Nephron progenitor cell (in vitro differentiated cells): ENCODE measurements at regions not wholly inside any gene's neighbourhood (a gene's known extent, or its start where the extent isn't known, plus 50 kb on each side); places are given as distances from the start of the nearest gene placed in this dataset.

Experiments
- DNase-seq: peaks from one replicate; pipeline ENCODE4 v3.0.0; 2021
- H3K27ac Mint-ChIP-seq: 2 replicates; pipeline ENCODE4 v1.8.0; 2021; ENCODE audit warnings: mild to moderate bottlenecking, moderate library complexity, mixed read lengths
- H3K27me3 Mint-ChIP-seq: 2 replicates; pipeline ENCODE4 v1.8.0; 2021; ENCODE audit warnings: mild to moderate bottlenecking, low read depth, mixed read lengths; ENCODE audit not compliant: poor library complexity
- H3K36me3 Mint-ChIP-seq: 2 replicates; pipeline ENCODE4 v1.8.0; 2021; ENCODE audit warnings: low read depth, mixed read lengths
- H3K4me1 Mint-ChIP-seq: 2 replicates; pipeline ENCODE4 v1.8.0; 2021; ENCODE audit warnings: mixed read lengths
- H3K4me3 Mint-ChIP-seq: 2 replicates; pipeline ENCODE4 v1.8.0; 2021; ENCODE audit warnings: mild to moderate bottlenecking, moderate library complexity, mixed read lengths
- H3K9me3 Mint-ChIP-seq: 2 replicates; pipeline ENCODE4 v1.8.0; 2021; ENCODE audit warnings: mild to moderate bottlenecking, moderate library complexity, mixed read lengths
- TF ChIP-seq, protein P1 (sequence below): fragments of 200-600 bp; sonication (generic); IDR thresholded peaks from 2 replicates; pipeline ENCODE4 v1.5.0; 2021; ENCODE audit warnings: antibody characterized with exemption

GRCh38 chr11:127110542-127110941 lies 110.0 kb upstream of the KIRREL3 start:
- H3K27me3 Mint-ChIP-seq, result peaks cover 8% of the 10 kb centered on the region
- H3K9me3 Mint-ChIP-seq, result no peaks in the 10 kb centered on the region
- H3K27ac Mint-ChIP-seq, result peak overlapping the region; percentile 33
- peak overlapping the region; percentile 26 for H3K4me3 Mint-ChIP-seq
- TF ChIP-seq, protein P1, sequence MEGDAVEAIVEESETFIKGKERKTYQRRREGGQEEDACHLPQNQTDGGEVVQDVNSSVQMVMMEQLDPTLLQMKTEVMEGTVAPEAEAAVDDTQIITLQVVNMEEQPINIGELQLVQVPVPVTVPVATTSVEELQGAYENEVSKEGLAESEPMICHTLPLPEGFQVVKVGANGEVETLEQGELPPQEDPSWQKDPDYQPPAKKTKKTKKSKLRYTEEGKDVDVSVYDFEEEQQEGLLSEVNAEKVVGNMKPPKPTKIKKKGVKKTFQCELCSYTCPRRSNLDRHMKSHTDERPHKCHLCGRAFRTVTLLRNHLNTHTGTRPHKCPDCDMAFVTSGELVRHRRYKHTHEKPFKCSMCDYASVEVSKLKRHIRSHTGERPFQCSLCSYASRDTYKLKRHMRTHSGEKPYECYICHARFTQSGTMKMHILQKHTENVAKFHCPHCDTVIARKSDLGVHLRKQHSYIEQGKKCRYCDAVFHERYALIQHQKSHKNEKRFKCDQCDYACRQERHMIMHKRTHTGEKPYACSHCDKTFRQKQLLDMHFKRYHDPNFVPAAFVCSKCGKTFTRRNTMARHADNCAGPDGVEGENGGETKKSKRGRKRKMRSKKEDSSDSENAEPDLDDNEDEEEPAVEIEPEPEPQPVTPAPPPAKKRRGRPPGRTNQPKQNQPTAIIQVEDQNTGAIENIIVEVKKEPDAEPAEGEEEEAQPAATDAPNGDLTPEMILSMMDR, result no peak
- peaks cover 76% of the 10 kb centered on the region for H3K4me1 Mint-ChIP-seq
- no peaks in the 10 kb centered on the region for H3K36me3 Mint-ChIP-seq
- no peak for DNase-seq

DNA sequence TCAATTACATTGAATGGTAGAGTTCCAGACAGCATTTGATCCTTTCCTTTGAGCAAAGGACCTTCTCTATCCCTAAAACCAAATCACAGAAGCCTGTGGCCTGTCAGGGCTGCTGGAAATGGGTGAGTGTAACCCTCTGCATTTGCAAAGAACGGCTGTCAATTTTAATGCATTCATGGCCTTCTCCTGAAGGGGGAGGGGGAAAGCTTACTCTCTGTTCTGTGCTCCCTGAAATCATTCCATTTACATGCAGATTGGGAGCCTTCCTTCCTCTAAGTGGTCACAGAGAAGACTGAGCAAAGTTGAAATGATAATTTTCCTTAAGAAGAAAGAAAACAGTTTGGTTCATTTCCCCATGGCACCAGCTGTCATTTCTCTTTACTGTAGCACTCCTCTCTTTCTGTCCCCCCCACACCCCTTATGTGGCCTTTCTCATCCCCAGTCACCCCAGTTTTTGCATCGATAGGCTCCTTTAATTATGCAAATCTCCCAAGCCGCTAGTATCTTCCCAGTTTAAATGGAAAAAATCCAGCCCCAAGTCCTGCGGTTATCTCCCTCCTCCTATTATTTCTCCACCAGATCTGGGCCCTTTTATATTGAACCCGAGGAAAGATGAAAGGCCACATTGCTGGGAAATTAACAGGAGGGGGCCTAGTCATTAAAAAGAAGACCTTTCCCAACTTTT lies 109.4 kb upstream of the KIRREL3 start:
- H3K4me3 Mint-ChIP-seq, result peak overlapping the region; percentile 2
- H3K27me3 Mint-ChIP-seq, result peaks cover 8% of the 10 kb centered on the region
- no peaks in the 10 kb centered on the region for H3K36me3 Mint-ChIP-seq
- DNase-seq, result no peak
- peaks cover 82% of the 10 kb centered on the region for H3K4me1 Mint-ChIP-seq
- H3K9me3 Mint-ChIP-seq, result no peaks in the 10 kb centered on the region
- peak overlapping the region; percentile 47 for H3K27ac Mint-ChIP-seq
- TF ChIP-seq, protein P1, result no peak

- H3K27ac Mint-ChIP-seq, result peak overlapping the region; percentile 72
- H3K9me3 Mint-ChIP-seq, result no peaks in the 10 kb centered on the region
- H3K36me3 Mint-ChIP-seq, result no peaks in the 10 kb centered on the region
- H3K27me3 Mint-ChIP-seq, result peaks cover 8% of the 10 kb centered on the region
- TF ChIP-seq, protein P1, result no peak
- DNase-seq, result no peak
- H3K4me1 Mint-ChIP-seq, result peaks cover 93% of the 10 kb centered on the region
- H3K4me3 Mint-ChIP-seq, result no peak overlapping the region
Measured at GRCh38 chr11:127108838-127109237, 108.3 kb upstream of the KIRREL3 start.

DNA sequence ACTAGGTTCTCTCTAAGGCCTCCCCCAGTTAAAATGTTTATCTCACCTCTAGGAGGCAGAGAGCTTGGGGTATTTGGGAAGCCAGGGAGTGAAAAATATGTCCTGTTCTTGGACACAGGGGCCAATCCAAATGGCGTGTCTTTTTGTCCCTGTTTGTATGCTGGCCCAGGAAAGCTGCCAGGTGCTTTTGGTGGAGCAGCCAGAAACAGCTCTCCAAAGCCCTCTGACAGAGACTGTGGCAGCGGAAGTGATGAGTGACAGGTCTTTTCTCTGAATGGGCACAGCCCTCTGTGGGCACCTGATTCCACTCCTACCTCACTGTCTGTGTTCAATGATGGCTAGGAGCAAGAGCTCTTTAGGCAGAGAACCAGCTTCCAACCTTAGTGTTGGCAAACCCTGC lies 106.4 kb upstream of the KIRREL3 start:
- Mint-ChIP-seq H3K27ac (peak overlapping the region; percentile 95), H3K4me3 (peak overlapping the region; percentile 75), H3K4me1 (peaks cover 97% of the 10 kb centered on the region), H3K36me3 (no peaks in the 10 kb centered on the region), H3K9me3 (no peaks in the 10 kb centered on the region), H3K27me3 (peaks cover 8% of the 10 kb centered on the region)
- no peak for DNase-seq
- TF ChIP-seq, protein P1, result no peak

DNA sequence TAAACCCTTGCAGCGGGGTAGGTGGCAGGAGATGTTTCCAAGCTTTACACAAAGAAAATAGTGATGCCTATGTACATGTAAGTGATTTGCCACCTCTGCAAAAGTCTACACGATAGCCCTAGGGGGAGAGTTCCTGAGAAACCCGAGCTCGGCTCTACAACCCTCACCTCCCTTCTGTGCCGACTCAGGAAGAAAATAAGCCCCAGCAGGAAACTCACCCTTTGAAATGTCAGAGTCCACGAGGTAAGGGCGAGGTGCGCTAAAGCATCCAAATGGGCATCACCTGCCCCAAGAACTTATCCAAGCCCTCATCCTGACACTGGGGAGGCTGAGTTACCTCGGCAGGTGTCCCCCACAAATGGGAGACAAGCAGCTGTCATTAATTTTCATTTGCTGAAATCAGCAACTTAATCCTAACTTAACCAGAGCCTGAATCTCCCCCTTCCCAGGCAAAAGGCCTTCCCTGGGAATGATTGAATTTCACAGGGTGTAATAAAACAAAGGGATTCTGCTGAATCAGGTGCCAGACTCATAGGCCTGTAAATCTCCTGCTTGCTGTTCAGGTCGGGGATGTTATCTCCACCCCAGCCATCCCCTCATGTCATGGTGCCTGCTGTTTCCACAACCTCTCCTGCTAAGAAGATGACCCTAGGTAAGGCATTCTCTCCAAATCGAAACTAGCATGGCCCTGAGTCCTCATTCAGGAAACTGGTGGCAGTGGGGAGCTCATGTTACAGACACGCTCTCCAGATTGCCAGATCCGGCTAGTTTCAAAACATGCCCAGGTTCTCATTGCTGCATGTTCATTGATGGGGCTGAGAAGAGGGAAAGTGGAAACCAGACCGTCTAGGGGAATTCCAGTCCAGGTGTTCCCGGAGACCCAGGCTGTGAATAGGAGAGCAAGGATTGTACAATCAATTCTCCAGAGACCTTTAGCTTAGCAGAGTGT lies 105.3 kb upstream of the KIRREL3 start:
- peaks cover 8% of the 10 kb centered on the region for H3K27me3 Mint-ChIP-seq
- TF ChIP-seq, protein P1, result no peak
- peaks cover 87% of the 10 kb centered on the region for H3K4me1 Mint-ChIP-seq
- no peaks in the 10 kb centered on the region for H3K9me3 Mint-ChIP-seq
- peak overlapping the region; percentile 75 for H3K4me3 Mint-ChIP-seq
- no peaks in the 10 kb centered on the region for H3K36me3 Mint-ChIP-seq
- peak overlapping the region; percentile 95 for H3K27ac Mint-ChIP-seq
- peak; percentile 55 for DNase-seq
